Body of pancreas (tissue), 4 donors: ENCODE measurements at regions not wholly inside any gene's neighbourhood (a gene's known extent, or its start where the extent isn't known, plus 50 kb on each side); places are given as distances from the start of the nearest gene placed in this dataset.

ENCODE experiments used
- POLR2A ChIP-seq, 3 donors: fragments of 450-650 bp; IDR thresholded peaks; one replicate each; pipeline ENCODE4 v1.6.1; 2016; ENCODE audit warnings: antibody characterized with exemption in 3 of 3, mild to moderate bottlenecking in 2 of 3
- TF ChIP-seq, protein P1 (sequence below), 7 experiments: fragments of 450-650 bp in 4 of 7; fragments of 200-600 bp in 3 of 7; sonication (generic) in 3 of 7; IDR thresholded peaks; one replicate each; pipeline ENCODE4 v1.5.1; 2016 to 2019; ENCODE audit warnings: antibody characterized with exemption in 7 of 7

DNA sequence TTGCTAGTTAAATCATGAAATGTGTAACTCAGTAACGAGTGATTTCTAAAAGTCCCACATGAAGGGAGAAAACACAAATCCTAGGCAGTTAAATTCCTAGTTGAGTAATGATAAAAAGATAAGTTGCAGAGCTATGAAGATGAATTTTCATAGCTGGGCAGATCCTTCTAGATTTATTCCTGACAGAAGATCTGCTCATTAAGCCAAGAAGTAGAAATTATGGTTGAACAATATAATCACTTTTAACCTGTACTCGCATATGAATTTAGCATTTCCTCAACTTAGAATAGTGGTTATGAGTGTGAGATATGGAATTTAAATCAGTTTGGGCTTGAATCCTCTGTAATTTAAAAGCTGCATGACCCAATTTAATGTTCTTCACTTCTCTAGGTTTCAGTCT lies 359.2 kb upstream of the HSF2 start:
- TF ChIP-seq, protein P1, sequence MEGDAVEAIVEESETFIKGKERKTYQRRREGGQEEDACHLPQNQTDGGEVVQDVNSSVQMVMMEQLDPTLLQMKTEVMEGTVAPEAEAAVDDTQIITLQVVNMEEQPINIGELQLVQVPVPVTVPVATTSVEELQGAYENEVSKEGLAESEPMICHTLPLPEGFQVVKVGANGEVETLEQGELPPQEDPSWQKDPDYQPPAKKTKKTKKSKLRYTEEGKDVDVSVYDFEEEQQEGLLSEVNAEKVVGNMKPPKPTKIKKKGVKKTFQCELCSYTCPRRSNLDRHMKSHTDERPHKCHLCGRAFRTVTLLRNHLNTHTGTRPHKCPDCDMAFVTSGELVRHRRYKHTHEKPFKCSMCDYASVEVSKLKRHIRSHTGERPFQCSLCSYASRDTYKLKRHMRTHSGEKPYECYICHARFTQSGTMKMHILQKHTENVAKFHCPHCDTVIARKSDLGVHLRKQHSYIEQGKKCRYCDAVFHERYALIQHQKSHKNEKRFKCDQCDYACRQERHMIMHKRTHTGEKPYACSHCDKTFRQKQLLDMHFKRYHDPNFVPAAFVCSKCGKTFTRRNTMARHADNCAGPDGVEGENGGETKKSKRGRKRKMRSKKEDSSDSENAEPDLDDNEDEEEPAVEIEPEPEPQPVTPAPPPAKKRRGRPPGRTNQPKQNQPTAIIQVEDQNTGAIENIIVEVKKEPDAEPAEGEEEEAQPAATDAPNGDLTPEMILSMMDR (IDR thresholded peaks at IDR 0.05) = no peak
- TF ChIP-seq POLR2A (IDR thresholded peaks at IDR 0.05) = no peak
